Activated CD4-positive, CD25-positive, alpha-beta regulatory T cell treated with anti-CD3 and anti-CD28 coated beads, Interleukin-2, amount 50 U/mL, for 24 hours (primary cell): ENCODE measurements at regions not wholly inside any gene's neighbourhood (a gene's known extent, or its start where the extent isn't known, plus 50 kb on each side); places are given as distances from the start of the nearest gene placed in this dataset.

Source experiments
- ATAC-seq, 2 donors: fragments of 150-1000 bp; cut with Tn5 transposase; one replicate each; pipeline ENCODE4 v1.10.0; 2021; ENCODE audit warnings: mild to moderate bottlenecking in 1 of 2, moderate library complexity in 1 of 2

GRCh38 chr2:186189816-186190215 lies 296.2 kb upstream of the ZC3H15 start:
- ATAC-seq: no peak

GRCh38 chr2:186195696-186196095 lies 290.4 kb upstream of the ZC3H15 start:
- no peak for ATAC-seq

DNA sequence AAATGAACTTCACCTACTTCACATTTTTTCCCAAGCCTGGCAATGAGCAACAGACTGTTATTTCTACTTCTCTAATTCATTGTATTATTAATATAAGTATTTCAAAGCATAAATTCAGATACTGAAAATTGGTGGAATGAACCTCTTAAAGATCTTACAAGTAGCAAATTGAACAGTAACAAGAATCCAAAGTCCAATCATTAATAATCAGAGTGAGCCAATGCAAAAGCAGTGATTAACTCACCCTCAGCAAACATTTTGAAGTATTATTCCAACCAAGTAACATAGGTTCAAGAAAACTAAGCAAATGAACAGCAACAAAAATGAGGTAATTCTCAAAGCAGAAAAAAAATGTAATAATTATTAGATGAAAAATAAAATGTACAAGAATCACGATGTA lies 288.1 kb upstream of the ZC3H15 start:
- no peak for ATAC-seq

- ATAC-seq: no peak
These were observed 287.0 kb upstream of the ZC3H15 start for GRCh38 chr2:186199029-186199428.

DNA sequence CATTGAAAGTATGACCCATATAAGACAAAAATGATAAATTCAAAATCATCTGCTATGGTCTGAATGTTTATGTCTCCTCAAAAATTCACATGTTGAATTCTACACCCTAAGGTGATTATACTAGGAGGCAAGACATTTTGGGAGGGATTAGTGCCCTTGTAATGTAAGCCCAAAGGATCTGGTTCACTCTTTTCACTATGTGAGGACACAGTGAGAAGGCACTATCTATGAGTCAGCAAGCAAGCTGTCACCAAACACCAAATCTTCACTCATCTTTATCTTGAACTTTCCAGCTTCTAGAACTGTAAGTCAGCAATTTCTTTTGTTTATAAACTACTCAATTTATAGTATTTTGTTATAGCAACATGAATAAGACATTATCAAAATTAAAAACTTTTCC lies 284.7 kb upstream of the ZC3H15 start:
- ATAC-seq: no peak

GRCh38 chr2:186205254-186205911 lies 280.7 kb upstream of the ZC3H15 start:
- ATAC-seq: no peak

DNA sequence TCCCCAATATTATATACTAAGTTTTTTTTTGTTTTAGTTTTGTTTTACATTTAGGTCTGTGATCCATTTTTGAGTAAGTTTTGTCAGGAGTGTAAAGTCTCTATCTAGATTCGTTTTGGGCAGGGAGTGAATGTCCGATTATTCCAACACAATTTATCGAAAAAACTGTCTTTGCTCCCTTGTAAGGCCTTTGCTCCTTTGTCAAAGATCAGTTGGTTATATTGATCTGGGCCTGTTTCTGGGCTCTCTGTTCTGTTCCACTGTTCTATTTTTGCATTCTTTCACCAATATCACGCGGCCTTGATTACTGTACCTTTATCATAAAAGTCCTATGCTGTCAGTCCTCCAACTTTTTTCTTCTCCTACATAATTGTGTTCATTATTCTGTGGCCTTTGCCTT lies 276.5 kb upstream of the ZC3H15 start:
- no peak for ATAC-seq

DNA sequence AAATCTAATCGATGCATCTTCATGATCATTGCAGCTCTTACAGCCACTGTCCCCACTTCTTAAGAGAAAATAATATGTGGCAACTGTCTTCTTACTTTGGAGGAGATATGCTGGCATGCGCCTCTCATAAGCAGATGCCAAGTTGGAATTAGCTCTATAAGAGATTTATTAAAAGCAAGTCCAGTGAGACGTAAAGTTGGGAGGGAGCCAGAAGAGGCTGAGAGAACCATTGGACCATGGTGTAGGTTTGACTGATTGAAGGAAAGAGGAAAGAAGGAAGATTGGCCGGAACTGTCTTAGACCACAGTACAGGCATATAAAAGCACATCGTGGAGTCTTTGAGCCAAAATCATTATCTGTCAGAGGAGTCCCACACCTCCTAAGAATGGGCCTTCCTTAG lies 265.7 kb upstream of the ZC3H15 start:
- ATAC-seq: no peak

DNA sequence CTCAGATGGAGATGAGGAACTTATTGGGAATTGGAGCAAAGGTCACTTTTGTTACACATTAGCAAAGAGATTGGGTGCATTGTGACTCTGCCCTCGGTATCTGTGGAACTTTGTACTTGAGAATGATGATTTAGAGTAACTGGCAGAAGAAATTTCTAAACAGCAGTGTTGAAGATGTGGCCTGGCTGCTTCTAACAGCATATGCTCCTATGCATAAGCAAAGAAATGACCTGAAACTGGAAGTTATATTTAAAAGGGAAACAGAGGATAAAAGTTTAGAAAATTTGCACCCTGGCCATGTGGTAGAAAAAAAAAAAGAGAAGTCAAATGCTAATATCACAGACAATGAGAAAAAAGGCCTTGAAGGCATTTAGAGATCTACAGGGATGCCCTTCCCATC lies 256.8 kb upstream of the ZC3H15 start:
- ATAC-seq: no peak

DNA sequence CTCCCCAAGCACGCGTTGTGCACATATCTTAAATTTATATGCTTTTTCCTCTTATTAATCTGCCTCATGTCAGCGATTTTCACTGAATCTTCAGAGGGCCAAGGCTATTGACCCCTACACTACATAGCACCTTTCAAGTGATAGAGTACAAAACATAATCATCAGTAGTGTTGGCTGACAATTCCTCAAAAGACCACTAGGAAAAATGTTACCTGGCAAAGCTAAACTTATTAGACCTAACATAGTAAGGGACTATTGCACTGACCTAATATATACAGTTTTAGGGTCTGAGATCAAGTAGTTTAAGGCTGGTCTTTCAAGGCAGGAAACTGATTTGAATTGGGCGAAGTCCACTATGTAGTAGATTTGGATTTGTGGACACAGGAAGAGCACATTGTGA lies 244.2 kb upstream of the ZC3H15 start:
- no peak for ATAC-seq

- no peak for ATAC-seq
These were observed 231.3 kb upstream of the ZC3H15 start for GRCh38 chr2:186254759-186255158.

DNA sequence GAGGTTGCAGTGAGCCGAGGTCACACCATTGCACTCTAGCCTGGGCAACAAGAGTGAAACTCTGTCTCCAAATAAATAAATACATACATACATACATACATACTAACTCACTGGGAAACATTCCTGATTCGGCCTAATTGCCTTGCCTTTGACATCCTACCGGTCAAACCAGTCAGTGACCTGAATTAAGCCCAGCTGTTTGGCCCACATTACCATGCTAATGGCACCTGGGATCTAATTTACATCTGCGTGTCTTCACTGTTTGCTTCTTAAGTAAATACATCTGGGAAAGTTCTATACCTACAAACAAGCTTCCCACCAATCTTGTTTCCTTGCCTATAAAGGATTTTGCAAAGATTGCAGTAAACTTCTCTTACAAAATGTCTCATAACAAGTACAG lies 230.2 kb upstream of the ZC3H15 start:
- no peak for ATAC-seq

GRCh38 chr2:186256540-186256939 lies 229.5 kb upstream of the ZC3H15 start:
- no peak for ATAC-seq

GRCh38 chr2:186263673-186264250 lies 222.3 kb upstream of the ZC3H15 start:
- no peak for ATAC-seq

- ATAC-seq: no peak
These were observed 216.5 kb upstream of the ZC3H15 start for GRCh38 chr2:186269536-186269935.

DNA sequence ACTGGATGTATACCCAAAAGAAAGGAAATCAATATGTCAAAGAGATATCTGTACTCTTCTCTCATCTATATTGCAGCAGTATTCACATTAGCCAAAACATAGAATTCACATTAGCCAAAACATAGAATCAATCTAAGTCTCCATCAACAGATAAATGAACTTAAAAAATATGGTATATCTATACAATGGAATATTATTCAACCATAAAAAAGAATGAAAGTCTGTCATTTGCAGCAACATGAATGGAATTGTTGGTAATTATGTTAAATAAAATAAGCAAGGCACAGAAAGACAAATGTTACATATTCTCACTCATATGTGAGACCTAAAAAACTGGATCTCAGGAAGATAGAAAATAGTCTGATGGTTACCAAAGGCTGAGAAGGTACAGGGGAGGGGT lies 212.1 kb upstream of the ZC3H15 start:
- ATAC-seq: no peak

- ATAC-seq: no peak
These were observed 211.0 kb upstream of the ZC3H15 start for GRCh38 chr2:186274936-186275575.

GRCh38 chr2:186276909-186277308 lies 209.2 kb upstream of the ZC3H15 start:
- no peak for ATAC-seq

- no peak for ATAC-seq
These were observed 204.3 kb upstream of the ZC3H15 start for GRCh38 chr2:186281726-186282125.

DNA sequence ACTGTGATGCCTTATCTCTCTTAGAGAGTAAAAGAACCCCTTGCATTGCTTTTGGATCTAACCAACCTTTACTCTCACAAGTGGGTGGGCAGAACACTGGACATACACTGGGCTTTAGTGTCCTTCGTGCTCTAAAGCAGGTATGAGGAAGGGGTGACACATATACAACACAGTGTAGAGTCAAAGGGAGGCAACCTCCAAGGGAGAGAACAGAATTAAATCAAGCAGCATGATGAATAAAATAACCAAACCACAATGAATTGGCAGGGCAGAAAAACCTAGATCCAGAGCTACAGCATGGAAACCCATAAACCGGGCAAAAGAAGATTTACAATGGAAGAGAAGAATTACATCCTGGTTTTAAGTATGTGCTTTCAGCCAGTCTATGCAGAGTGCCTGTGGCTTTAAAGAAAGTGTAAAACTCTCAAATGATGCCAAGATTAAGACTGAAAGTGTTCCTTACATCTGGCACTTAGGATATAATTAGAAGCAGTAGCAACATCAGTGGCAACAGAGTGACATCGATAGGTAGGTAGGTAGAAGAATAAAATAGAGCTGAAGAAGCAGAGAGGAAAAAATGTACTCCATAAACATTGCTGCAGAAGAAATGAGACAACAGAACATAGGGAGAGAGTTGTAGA lies 191.7 kb upstream of the ZC3H15 start:
- ATAC-seq: no peak

- no peak for ATAC-seq
These were observed 186.4 kb upstream of the ZC3H15 start for GRCh38 chr2:186299610-186300009.

DNA sequence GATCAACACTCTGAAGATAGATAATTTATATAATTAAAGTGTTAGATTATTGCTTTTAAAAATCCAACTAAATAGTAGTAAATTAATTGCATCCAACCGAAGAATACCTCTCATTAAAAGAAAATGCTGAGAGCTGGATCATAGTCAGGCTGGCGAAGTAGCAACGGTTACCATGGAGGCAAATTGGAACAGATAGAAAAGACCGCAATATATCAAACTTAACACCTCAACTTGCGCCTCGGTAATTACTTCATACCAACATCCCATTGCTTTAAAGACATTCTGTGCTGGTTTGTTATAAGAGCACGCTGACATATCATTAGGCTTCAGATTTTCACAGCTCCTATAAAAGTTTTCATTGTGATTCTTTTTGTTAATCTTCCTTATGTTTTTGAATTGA lies 183.8 kb upstream of the ZC3H15 start:
- ATAC-seq: no peak

DNA sequence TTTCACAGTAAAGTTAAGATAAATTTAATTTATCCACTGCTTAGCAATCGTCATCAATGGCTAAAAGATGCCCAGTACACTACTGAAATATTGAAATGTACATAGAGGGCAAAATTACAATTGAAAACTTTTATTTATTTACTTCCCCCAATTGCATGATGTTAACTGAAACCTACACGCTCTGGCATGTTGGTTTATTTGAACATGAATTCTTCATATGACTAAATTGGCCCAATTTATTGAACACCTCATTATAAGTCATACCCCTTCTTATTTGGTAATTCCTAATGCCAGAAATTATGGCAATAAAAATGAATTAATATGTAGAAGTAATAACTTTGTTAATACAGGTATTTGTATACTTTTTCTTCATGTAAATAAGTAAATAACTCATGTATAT lies 183.0 kb upstream of the ZC3H15 start:
- no peak for ATAC-seq

GRCh38 chr2:186304064-186304463 lies 182.0 kb upstream of the ZC3H15 start:
- no peak for ATAC-seq
